HG03520 (cell line): ENCODE measurements at regions not wholly inside any gene's neighbourhood (a gene's known extent, or its start where the extent isn't known, plus 50 kb on each side); places are given as distances from the start of the nearest gene placed in this dataset.
"Not testable (repeated sequence)": the region's sequence is repeated elsewhere in the genome, so short reads cannot be mapped to it uniquely, and the experiment has no call there.

Experiments
- ATAC-seq: cut with Tn5 transposase; IDR thresholded peaks from one replicate; pipeline ENCODE4 v1.9.1; 2021; ENCODE audit warnings: mild to moderate bottlenecking, moderate library complexity; ENCODE audit not compliant: unreplicated experiment

DNA sequence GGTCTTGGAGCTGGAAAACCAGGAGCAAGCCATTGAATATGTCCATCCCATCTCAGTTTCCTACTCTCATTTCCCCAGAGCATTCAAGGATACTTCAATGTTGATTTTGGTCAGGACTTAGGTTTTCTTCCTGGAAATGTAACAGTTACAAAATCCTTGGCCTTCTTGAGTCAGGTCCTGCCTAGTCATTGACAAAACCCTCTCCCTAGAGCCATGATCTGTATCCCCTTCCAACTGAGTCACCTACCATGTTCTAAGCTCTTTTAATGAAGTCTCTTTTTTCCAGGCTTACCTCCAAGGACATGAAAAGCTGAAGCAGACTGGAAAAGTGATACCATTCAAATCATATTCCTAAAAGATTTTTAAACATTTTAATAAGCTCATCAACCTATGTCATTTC lies 549.2 kb downstream of the GALC start:
- ATAC-seq: no peak

DNA sequence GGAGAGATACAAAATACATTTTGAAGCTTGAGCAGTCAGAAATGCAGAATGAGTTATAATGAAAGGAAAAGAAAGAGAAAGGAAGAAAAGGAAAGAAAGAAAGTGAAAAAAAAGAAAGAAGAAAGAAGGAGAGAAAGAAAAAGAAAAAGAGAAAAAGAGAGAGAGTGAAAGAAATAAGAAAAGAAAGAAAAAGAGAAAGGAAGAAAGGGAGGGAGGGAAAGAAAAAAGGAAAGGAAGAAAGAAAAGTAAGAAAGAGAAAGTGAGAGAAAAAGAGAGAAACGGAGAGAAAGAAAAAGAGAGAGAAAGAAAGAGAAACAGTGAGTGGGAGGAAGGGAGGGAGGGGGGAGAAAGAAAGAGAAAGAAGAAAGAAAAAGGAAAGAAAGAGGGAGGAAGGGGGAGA lies 549.9 kb downstream of the GALC start:
- no peak for ATAC-seq

DNA sequence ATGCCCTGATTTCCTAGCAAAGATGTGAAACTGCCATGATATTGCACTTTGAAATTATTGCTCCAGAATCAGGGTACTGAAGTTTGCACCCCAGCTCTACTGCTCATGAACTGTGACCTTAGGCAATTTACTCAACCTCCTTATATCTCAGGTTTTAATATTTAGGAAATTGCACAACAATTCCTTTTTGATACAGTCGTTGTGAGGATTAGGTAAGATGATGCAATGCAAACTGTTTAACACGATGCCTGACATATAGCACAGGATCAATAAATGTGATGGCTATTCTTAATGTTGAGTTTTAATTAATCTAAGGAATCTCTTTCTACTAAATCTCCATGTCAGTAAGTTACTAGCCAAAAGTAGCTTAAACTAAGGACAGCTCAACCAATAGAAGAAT lies 555.8 kb downstream of the GALC start:
- ATAC-seq: no peak

DNA sequence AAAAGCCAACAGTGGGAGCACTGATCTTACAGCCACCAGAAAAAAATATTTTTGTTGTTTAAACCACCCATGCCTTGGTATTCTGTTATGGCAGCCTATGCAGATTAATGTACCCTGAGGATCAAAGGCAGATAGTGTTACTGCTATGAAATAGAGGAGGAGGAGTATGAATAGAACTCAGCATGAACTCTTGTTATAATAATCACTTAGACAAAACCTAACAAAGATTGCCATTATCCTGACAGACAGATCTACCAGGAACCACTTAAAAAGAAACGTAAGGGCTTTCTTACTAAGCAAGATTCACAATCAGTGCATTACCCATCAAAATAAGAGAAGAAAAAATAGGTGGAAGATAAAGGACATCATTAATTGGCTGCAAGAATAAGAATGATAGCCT lies 558.3 kb downstream of the GALC start:
- ATAC-seq: no peak

DNA sequence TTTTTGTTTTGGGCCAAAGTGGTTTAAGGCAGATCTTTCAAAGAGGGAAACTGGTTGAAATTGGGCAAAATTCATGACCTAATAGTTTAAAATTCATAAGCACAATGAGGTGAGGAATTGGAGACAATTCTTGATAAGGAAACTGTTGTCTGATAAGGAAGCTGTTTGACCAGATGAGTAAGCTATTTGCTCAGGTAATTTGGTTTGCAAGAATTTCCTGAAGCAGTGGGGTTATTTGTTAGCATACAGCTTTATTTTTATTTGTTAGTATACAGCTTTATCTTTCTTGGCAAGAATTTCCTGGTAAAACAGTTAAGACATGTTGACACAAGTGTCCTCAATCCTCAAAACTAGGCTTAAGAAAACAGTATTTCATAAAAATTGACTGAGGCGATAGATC lies 559.0 kb downstream of the GALC start:
- no peak for ATAC-seq

DNA sequence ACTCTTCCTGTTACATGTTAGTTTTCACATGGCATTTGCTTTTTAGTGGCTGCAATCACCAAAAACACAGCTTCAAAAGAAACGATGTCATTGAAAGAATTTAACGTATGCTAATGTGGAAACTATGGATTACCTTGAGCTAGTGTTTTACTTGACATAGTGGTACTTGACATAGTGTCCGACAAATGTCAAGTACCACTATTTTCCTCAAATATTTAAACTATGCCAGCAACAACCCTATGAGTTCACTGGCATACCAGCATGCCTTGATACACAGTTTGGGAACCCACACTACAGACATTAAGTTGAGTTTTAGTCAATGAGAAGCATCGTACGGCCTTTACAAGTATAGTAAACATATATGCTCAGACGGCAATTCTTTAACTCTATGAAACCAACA lies 560.3 kb downstream of the GALC start:
- no peak for ATAC-seq

DNA sequence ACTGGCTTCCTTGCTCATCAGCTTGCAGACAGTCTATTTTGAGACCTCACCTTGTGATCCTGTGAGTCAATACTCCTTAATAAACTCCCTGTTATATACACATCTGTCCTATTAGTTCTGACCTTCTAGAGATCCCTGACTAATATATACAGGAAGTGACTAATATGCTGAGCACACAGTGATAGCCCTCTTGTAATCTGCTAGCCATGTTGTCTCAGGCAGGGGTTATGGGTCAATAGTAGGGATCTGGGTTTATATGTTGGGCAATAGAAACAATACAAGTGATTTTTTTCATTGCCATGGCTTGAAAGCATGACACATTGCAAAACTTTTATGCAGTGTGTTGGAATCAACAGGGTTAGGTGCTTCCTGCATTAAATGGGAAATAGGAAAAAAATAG lies 562.2 kb downstream of the GALC start:
- ATAC-seq: no peak

DNA sequence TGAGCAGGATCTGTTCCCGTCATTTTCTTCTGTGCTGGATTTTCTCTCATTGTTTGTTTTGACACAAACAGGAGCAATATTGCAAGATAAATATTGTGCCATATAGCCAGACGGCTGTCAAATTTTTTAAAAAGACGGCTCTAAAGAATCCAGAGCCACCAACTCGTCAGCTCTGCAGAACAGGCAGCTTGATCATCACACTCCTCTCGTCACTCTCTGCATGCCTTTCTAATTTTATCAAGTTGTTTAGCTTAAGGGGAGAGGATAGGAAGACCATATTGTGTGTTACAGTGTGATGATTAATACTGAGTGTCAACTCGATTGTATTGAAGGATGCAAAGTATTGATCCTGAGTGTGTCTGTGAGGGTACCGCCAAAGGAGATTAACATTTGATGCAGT lies 562.8 kb downstream of the GALC start:
- no peak for ATAC-seq

DNA sequence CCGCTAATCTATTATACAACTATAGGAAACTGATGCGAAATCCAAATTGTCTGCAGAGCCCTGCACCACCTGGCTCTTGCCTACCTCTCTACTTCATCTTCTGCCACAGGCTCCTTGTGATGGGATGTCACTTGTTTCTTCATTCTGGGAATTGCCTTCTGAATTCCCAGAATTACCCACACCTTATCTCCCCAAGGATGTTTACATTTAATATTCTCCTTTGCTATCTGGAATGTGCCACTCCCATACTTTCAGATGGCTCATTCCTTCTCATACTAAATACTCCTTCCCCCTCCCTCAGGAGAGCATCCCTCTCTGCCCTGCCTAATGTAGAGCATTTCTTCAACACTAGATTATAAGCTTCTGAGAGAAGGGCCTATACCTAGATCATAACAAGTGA lies 573.1 kb downstream of the GALC start:
- no peak for ATAC-seq

DNA sequence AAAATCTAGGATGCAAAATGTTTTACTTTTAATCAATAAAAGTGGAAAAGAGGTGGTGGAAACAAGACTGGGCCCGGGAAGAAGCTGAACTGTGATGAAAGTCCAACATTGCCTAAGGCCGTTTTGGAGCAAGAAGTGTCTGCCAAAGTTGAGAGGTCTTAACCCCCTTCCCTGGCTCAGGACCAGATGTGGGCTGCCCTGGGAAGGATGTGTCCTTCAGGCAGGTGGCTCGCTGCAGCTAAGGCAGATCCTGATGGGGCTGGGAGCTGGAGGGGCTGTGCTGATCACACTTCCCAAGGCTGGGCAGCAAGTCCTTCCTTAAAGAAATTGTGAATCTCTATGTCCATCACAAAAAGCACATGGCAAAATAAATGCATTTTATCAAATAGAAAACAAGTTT lies 581.6 kb downstream of the GALC start:
- no peak for ATAC-seq

DNA sequence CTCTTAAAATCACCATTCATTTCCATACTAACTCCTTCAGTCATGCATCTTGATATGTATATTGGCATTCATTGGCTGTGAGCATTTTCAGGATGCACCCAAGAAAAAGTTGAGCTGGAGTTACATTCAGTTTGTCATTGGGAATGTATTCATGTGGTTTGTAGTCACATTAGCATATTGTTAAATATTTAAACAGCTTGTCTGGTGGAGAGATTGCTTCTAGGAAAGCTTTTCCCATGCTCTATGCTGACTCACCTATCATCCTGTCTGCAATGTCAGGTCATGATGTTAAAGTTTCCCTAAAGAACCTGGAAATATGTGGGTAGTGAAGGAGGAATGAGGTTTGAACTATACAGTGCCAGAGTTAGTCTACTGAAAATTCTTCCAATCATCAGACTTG lies 583.6 kb downstream of the GALC start:
- no peak for ATAC-seq

DNA sequence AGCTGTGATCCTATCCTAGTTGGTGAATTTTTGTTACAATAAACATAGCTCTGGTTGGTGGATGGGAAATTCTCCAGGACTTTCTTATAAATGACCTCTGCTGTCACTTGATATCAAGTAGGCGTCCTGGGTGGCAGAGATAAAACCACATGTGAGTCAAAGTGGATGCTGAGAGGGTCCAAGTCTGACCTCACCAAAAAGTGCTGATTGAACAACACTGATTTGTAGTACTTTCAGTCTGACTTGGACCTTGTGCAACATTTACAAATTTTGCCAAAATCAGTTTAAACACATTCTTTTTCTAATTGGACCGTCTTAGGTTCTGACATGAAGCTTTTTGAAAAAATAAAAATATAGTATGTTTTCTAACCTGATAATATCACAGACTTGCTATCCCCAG lies 585.6 kb downstream of the GALC start:
- ATAC-seq: no peak

DNA sequence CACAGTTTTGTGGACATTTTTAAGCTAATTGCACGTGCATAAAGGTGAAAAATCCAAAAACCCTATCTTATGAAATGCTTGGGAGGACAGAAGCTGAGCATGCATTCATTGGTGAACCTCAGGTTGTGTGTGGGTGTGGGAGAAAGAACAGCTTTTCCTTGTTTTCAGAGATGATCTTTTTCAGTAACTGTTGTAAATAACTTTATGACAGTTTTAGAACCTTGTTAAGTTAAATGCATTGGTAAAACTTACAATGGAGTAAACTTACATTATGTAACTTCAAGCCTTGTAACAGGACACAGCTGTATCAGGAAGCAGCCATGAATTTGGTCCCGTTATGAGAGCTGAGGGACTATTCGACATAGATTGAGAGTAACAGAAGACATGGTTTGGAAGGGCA lies 587.4 kb downstream of the GALC start:
- ATAC-seq: no peak

DNA sequence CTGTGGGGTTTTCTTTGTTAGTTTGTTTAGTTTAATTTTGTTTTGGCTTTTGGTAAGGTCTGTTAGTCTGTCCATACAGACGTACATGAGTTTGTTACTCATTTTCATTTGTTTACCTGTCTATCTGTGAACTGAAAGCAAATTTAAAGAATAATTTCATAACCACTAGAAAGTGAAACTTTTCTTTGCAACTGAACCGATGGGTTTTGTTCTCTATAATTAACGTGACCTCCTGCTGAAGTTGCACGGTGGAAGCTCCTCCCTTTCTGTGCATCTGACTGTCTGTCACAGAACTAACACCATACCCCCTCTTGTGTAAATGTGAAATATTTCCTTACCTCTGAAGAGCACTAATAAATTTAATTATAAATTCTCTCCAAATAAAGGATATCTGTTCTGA lies 595.5 kb downstream of the GALC start:
- no peak for ATAC-seq

DNA sequence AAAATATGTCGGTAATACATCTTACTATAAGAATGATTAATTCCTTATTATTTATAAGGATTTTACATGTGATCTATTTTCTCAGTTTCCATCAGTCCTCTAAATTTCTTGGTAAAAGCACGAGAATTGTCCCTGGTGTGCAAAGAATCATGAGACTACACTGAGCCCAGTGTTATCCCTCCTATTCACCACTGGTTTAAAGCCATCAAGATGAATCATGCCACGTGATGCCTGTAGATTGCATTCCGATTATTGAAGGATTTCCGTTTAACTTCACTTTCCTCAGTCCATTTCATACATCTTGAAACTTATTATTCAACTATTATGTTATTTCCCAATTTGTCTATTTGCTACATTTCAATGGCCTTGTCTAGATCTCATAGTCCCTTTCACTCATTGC lies 601.9 kb downstream of the GALC start:
- ATAC-seq: no peak

DNA sequence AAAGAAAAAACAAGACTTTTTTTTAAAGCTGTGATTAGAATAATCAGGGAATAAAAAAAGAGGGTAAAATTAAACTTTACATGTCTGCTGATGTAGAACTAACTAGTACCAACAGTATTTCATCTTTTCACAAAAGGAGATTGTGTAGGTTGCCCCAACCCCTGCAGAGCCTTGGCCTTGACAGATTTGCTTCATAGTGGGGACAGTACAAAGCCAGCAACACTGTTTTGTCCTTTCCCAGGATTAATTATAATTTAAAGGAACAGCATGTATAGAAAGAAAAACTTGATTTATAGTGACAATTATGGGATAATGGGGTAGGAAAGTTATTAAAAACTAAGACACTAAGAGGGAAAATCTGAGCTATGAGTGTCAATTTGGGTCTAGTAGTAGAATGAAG lies 604.0 kb downstream of the GALC start:
- no peak for ATAC-seq

DNA sequence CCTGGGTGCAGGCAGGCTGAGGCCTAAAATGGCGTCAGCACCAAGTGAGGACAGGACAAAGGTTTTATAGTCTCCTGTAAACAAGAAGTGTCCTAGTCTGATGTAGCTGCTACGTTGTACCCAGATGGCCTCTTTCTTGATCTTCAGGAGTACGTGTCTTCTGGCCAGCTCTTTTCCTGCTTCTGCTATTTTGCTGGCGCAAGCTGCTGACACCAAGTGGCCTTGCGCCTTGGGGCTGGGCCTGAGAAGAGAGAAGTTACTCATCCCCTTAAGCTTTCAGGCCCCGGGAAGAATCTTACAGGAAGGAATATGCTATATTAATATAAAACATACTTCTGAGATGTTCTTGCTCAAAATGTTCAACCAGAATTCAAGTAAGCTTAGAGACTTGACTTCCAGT lies 605.2 kb downstream of the GALC start:
- ATAC-seq: no peak

DNA sequence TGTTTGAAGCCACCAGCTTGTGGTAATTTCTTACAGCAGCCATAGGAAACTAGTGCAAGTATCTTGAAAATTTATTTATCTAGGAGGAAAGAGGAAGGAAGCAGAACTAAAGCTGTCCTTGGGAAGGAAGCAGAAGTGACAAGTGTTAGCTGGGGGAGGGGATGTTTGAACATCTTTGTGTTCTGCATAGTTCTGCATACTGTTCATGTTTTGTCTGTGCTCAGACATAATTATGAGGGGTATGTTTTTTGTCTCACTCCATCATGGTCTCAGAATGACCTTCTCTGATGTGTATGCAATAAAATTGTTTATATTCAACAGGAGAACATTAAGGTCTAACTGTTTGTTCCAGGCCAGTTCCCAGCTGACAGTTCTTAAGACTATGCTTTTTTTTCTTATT lies 606.5 kb downstream of the GALC start:
- no peak for ATAC-seq

DNA sequence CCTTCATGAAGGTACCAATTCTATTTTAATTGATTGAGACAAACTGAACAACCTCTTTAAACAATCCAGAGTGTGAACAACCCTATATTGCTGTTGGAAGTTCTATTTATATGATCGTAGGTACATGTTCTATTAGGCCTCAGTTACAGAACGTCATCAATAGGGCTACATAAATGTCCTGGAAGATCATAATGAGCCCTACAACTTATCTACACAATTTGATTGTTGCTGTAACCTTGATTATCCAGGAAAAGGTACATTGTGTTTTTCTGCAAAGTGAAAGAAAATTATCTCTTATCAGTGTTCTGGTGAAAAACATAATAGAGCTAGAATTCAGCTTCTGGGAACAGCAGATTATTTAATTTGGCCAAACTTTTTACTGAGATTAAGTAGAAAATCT lies 612.9 kb downstream of the GALC start:
- no peak for ATAC-seq

DNA sequence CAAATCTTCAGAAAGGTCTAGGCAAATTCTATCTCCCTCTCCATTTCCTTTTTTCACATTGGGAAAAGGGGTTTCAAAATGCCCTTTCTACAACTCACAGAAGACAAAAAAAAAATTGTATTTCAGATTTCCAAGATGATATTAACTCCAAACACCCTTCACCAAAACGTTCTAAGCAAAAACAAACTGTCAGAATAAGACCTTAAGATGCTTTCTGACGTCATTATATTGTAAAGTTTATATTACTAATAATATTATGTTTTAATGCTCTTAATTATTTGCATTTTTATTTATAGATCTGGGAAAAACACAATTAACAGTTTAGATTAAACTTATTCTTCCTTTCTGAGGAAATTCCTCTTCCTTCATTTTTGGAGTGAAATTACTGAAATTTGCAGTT lies 624.2 kb downstream of the GALC start:
- no peak for ATAC-seq

DNA sequence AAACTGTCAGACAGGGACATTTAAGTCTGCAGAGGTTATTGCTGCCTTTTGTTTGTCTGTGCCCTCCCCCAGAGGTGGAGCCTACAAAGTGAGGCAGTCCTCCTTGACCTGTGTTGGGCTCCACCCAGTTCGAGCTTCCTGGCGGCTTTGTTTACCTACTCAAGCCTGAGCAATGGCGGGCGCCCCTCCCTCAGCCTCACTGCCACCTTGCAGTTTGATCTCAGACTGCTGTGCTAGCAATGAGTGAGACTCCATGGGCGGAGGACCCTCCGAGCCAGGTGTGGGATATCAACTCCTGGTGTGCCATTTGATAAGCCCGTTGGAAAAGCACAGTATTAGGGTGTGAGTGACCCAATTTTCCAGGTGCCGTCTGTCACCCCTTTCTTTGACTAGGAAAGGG lies 632.7 kb downstream of the GALC start:
- ATAC-seq: not testable (repeated sequence)

DNA sequence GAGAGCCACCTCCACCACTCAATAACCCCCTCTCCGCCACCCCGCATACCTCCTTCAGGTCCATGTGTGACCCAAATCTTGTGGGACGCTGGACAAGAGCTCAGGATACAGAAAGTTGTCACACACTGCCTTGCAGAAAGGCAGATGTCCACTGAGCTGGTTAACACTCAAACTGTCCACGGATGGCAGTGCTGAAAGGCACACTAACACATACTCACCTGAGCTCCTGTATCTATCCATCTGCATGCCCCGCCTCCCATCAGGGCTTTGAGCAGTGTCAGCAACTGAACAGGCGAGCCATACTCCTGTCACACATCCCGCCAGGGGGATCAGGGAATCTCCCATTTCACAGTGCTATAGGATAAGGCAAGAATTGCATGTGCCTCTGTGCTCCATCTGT lies 642.0 kb downstream of the GALC start:
- no peak for ATAC-seq

DNA sequence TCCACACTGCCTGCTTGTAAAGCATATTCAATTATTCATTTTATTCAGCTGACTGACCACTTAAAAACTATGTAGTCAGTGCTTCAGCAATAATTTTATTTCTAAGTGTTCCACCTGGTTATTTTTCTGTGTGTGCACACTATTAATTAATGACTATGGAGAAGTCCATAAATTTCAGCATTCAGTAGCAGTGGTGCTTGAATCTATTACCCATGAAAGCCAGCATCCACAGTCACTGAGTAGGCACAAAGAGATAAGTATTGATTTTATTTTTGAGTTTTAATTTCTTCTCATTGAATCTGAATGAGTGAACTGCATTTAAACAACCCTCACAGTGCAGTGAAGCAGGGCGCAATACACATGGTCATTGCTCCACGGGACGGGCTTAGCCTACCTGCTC lies 643.1 kb downstream of the GALC start:
- no peak for ATAC-seq

DNA sequence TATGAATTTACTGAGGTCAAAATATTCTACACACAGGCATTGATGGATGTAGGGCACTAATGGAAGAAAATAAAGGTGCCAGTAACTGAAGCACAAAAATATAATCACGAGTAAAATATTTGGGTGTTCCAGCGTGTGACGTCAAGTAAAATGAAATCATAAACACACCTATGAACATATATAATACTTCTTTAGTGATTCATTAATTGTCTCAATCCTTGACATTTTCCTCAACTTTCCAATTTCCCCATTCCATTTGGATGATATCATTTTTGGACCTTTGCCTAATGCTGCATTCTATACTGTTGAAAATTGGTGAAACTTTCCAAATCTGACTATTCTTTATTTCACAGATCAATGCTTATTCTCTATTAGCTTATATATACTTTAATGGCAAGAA lies 649.3 kb downstream of the GALC start:
- ATAC-seq: no peak
